MCF 10A (cell line): ENCODE measurements at regions not wholly inside any gene's neighbourhood (a gene's known extent, or its start where the extent isn't known, plus 50 kb on each side); places are given as distances from the start of the nearest gene placed in this dataset.

Source experiments
- BruUV-seq: library from RNA; stranded (reverse); fragments of 400-500 nt; replicated peaks from 2 replicates; lab custom pipeline; 2021; lab: Mats Ljungman, UMichigan
- CTCF ChIA-PET: fragments of 300-600 bp; sonication (Branson Sonifier 250); formaldehyde crosslinking; extraction: SDS; loops from one replicate; lab custom pipeline; 2021; ENCODE audit warnings: antibody characterized with exemption, inconsistent platforms; lab: Yijun Ruan, JAX
- POLR2A ChIA-PET: fragments of 300-600, 350-650 bp; sonication (Branson Sonifier 250); formaldehyde crosslinking; extraction: SDS; loops from one replicate; lab custom pipeline; 2020; ENCODE audit warnings: antibody characterized with exemption, inconsistent platforms; lab: Yijun Ruan, JAX
- DNase-seq: peaks from one replicate; pipeline ENCODE4 v3.0.0-alpha.2; 2018; ENCODE audit not compliant: unreplicated experiment
- H3K27ac Mint-ChIP-seq: one replicate; pipeline ENCODE4 v1.8.0; 2022; ENCODE audit warnings: mild to moderate bottlenecking, low read depth, mixed read lengths; ENCODE audit not compliant: unreplicated experiment
- H3K27me3 Mint-ChIP-seq: one replicate; pipeline ENCODE4 v1.8.0; 2022; ENCODE audit warnings: mixed read lengths; ENCODE audit not compliant: insufficient read depth, unreplicated experiment
- H3K36me3 Mint-ChIP-seq: one replicate; pipeline ENCODE4 v1.8.0; 2022; ENCODE audit warnings: mild to moderate bottlenecking, moderate library complexity, mixed read lengths; ENCODE audit not compliant: insufficient read depth, unreplicated experiment
- H3K4me1 Mint-ChIP-seq: one replicate; pipeline ENCODE4 v1.8.0; 2022; ENCODE audit warnings: mixed read lengths; ENCODE audit not compliant: insufficient read depth, unreplicated experiment
- H3K4me3 Mint-ChIP-seq: one replicate; pipeline ENCODE4 v1.8.0; 2022; ENCODE audit warnings: mild to moderate bottlenecking, moderate library complexity, mixed read lengths; ENCODE audit not compliant: unreplicated experiment
- H3K9me3 Mint-ChIP-seq: one replicate; pipeline ENCODE4 v1.8.0; 2022; ENCODE audit warnings: mixed read lengths; ENCODE audit not compliant: unreplicated experiment
- CTCF ChIP-seq: fragments of 200-600 bp; IDR thresholded peaks from one replicate; pipeline ENCODE4 v1.8.0; 2022; ENCODE audit warnings: antibody characterized with exemption, mild to moderate bottlenecking; ENCODE audit not compliant: unreplicated experiment
- intact Hi-C: fragments of 100-400 bp; cut with micrococcal nuclease; formaldehyde crosslinking; loops from 2 replicates; pipeline ENCODE4 v1.14.1; 2022

GRCh38 chr1:5388622-5389021 lies 603.6 kb downstream of the NPHP4 start:
- Mint-ChIP-seq H3K9me3 (no peaks in the 10 kb centered on the region), H3K4me1 (peaks cover 6% of the 10 kb centered on the region), H3K27me3 (no peaks in the 10 kb centered on the region), H3K27ac (no peak overlapping the region), H3K36me3 (no peaks in the 10 kb centered on the region), H3K4me3 (no peak overlapping the region)
- POLR2A ChIA-PET: no interaction called here
- CTCF ChIA-PET: interaction anchor here (1.0 kb wide), 1 partner anchor 9 kb away, joined by 4 read pairs; no protein-coding TSS in a partner anchor
- no peak for TF ChIP-seq CTCF
- no peak for DNase-seq
- BruUV-seq: no TSS peak
- intact Hi-C loops: no loop called here

- no peaks in the 10 kb centered on the region for H3K9me3 Mint-ChIP-seq
- no peaks in the 10 kb centered on the region for H3K36me3 Mint-ChIP-seq
- TF ChIP-seq CTCF: no peak
- no peaks in the 10 kb centered on the region for H3K27me3 Mint-ChIP-seq
- H3K4me3 Mint-ChIP-seq: no peak overlapping the region
- intact Hi-C loops: no loop called here
- no peak overlapping the region for H3K27ac Mint-ChIP-seq
- ChIA-PET CTCF (no interaction called here), POLR2A (no interaction called here)
- H3K4me1 Mint-ChIP-seq: peaks cover 6% of the 10 kb centered on the region
- BruUV-seq: no TSS peak
- no peak for DNase-seq
These were observed 605.9 kb downstream of the NPHP4 start for GRCh38 chr1:5386371-5386770.

- no TSS peak for BruUV-seq
- DNase-seq: no peak
- H3K4me3 Mint-ChIP-seq: no peak overlapping the region
- H3K9me3 Mint-ChIP-seq: no peaks in the 10 kb centered on the region
- ChIA-PET POLR2A (interaction anchor here (0.6 kb wide), 1 partner anchor 514 kb away, joined by 3 read pairs; no protein-coding TSS in a partner anchor), CTCF (no interaction called here)
- no peak for TF ChIP-seq CTCF
- intact Hi-C loops: no loop called here
- H3K27me3 Mint-ChIP-seq: no peaks in the 10 kb centered on the region
- H3K27ac Mint-ChIP-seq: no peak overlapping the region
- H3K4me1 Mint-ChIP-seq: peaks cover 6% of the 10 kb centered on the region
- no peaks in the 10 kb centered on the region for H3K36me3 Mint-ChIP-seq
These were observed 606.3 kb downstream of the NPHP4 start for GRCh38 chr1:5385956-5386355.

GRCh38 chr1:5385096-5385799 lies 607.0 kb downstream of the NPHP4 start:
- Mint-ChIP-seq H3K4me1 (peaks cover 6% of the 10 kb centered on the region), H3K36me3 (no peaks in the 10 kb centered on the region), H3K9me3 (no peaks in the 10 kb centered on the region), H3K4me3 (no peak overlapping the region), H3K27ac (no peak overlapping the region), H3K27me3 (no peaks in the 10 kb centered on the region)
- DNase-seq: no peak
- TF ChIP-seq CTCF: no peak
- intact Hi-C loops: no loop called here
- no TSS peak for BruUV-seq
- ChIA-PET POLR2A (interaction anchor here (0.6 kb wide), 1 partner anchor 514 kb away, joined by 3 read pairs; no protein-coding TSS in a partner anchor), CTCF (no interaction called here)
